Ovary (tissue), 7 donors: ENCODE measurements at regions not wholly inside any gene's neighbourhood (a gene's known extent, or its start where the extent isn't known, plus 50 kb on each side); places are given as distances from the start of the nearest gene placed in this dataset.

Experiments used
- DNase-seq, 5 donors: peaks; one replicate each; pipeline ENCODE4 v3.0.0-alpha.2; 2019 to 2020
- H3K27ac ChIP-seq, 2 donors: fragments of 200-600 bp; one replicate each; pipeline versions ENCODE4 v1.5.1 to v1.8.0; 2019 to 2022
- H3K27me3 ChIP-seq: fragments of 200-600 bp; one replicate; pipeline ENCODE4 v1.8.0; 2022
- H3K36me3 ChIP-seq: fragments of 200-600 bp; sonication (generic); one replicate; pipeline ENCODE4 v1.5.1; 2019
- H3K4me1 ChIP-seq: one replicate; pipeline ENCODE4 v1.8.1; 2013; ENCODE audit warnings: mild to moderate bottlenecking, moderate library complexity; ENCODE audit not compliant: insufficient read depth
- H3K4me3 ChIP-seq: fragments of 200-600 bp; sonication (generic); one replicate; pipeline ENCODE4 v1.5.1; 2017
- H3K9me3 ChIP-seq, 2 donors: fragments of 200-600 bp in 1 of 2; sonication (generic) in 1 of 2; one replicate each; pipeline versions ENCODE4 v1.5.1 to v1.8.1; 2013 to 2019; ENCODE audit warnings: mild to moderate bottlenecking in 1 of 2, moderate library complexity in 1 of 2
- CTCF ChIP-seq, 3 donors: fragments of 450-650 bp in 2 of 3; fragments of 200-600 bp in 1 of 3; IDR thresholded peaks; one replicate each; pipeline versions ENCODE4 v1.5.1 to v1.8.0; 2016 to 2022; ENCODE audit warnings: antibody characterized with exemption in 3 of 3, mild to moderate bottlenecking in 1 of 3
- EP300 ChIP-seq: sonication (generic); formaldehyde crosslinking; IDR thresholded peaks from one replicate; pipeline ENCODE4 v1.6.1; 2017; ENCODE audit warnings: antibody characterized with exemption
- POLR2A ChIP-seq: fragments of 450-650 bp; IDR thresholded peaks from one replicate; pipeline ENCODE4 v1.6.1; 2017; ENCODE audit warnings: antibody characterized with exemption, mild to moderate bottlenecking, moderate library complexity
- WGBS, 3 donors: extraction: QIAGEN DNeasy Blood & Tissue Kit in 1 of 3; methylation state at CpG; one replicate each; pipeline versions ENCODE4 v1.1.5 to v1.1.7; 2013 to 2017; 5-methylcytosine and 5-hydroxymethylcytosine counted together
- intact Hi-C, 4 donors: fragments of 100-400 bp; cut with DNase I; formaldehyde crosslinking; loops; one replicate each; pipeline versions ENCODE4 v1.11.0 to v1.15.1; 2022 to 2023
- donor health status: DM: no; HTN: no; CAD: no; lungs with moderate emphysema.
- donor health status: DM: no; HTN: no; CAD: no.
- donor health status: Bipolar disorder and iron deficiency.
- donor health status: DM: no; HTN: no; CAD: no.
- donor health status: DM: yes; HTN: yes; CAD: no.

- Histone ChIP-seq H3K4me1 (no peaks in the 10 kb centered on the region), H3K4me3 (no peak overlapping the region), H3K27me3 (no peaks in the 10 kb centered on the region), H3K9me3 (no peaks in the 10 kb centered on the region), H3K27ac (no peak overlapping the region), H3K36me3 (no peaks in the 10 kb centered on the region)
- TF ChIP-seq EP300 (no peak), POLR2A (no peak), CTCF (IDR thresholded peaks at IDR 0.05) (no peak)
- DNase-seq, result no peak
- intact Hi-C loops, result loop anchor here in 1 of 4 donors (5.0 kb wide), 1 partner anchor 1963 kb away; no protein-coding TSS in a partner anchor
- WGBS, 3 donors, result 91 to 100% (median 98%) methylated on average over 1 of the region's 1 CpG
These were observed 92.1 kb upstream of the FBN2 start for GRCh38 chr5:128630121-128630520.

GRCh38 chr5:128631771-128632170 lies 93.7 kb upstream of the FBN2 start:
- Histone ChIP-seq H3K36me3 (no peaks in the 10 kb centered on the region), H3K9me3 (no peaks in the 10 kb centered on the region), H3K4me3 (no peak overlapping the region), H3K27ac (no peak overlapping the region), H3K27me3 (no peaks in the 10 kb centered on the region), H3K4me1 (no peaks in the 10 kb centered on the region)
- no peak for TF ChIP-seq EP300
- TF ChIP-seq POLR2A, result no peak
- TF ChIP-seq CTCF (IDR thresholded peaks at IDR 0.05), result no peak
- no peak for DNase-seq
- intact Hi-C loops, result loop anchor here in 1 of 4 donors (5.0 kb wide), 1 partner anchor 1964 kb away; no protein-coding TSS in a partner anchor
- WGBS, 3 donors, result 97 to 100% (median 98%) methylated on average over 1 of the region's 1 CpG

- TF ChIP-seq POLR2A (no peak), EP300 (no peak), CTCF (IDR thresholded peaks at IDR 0.05) (no peak)
- Histone ChIP-seq H3K27me3 (no peaks in the 10 kb centered on the region), H3K36me3 (no peaks in the 10 kb centered on the region), H3K9me3 (no peaks in the 10 kb centered on the region), H3K4me3 (no peak overlapping the region), H3K4me1 (no peaks in the 10 kb centered on the region), H3K27ac (no peak overlapping the region)
- intact Hi-C loops, result loop anchor here in 1 of 4 donors (5.0 kb wide), 1 partner anchor 1965 kb away; no protein-coding TSS in a partner anchor
- no peak for DNase-seq
- WGBS, 3 donors, result 82 to 89% (median 86%) methylated on average over 6 of the region's 6 CpGs
These were observed 94.2 kb upstream of the FBN2 start for GRCh38 chr5:128632264-128632663.

GRCh38 chr5:128633901-128634300 lies 95.9 kb upstream of the FBN2 start:
- no peak overlapping the region for H3K4me3 ChIP-seq
- intact Hi-C loops, result loop anchor here in 1 of 4 donors (5.0 kb wide), 1 partner anchor 1967 kb away; no protein-coding TSS in a partner anchor
- H3K4me1 ChIP-seq, result no peaks in the 10 kb centered on the region
- 91 to 92% (median 91%) methylated on average over 3 of the region's 3 CpGs for WGBS, 3 donors
- no peaks in the 10 kb centered on the region for H3K9me3 ChIP-seq
- no peak for TF ChIP-seq POLR2A
- TF ChIP-seq EP300, result no peak
- TF ChIP-seq CTCF (IDR thresholded peaks at IDR 0.05), result no peak
- DNase-seq, result no peak
- H3K27me3 ChIP-seq, result no peaks in the 10 kb centered on the region
- H3K36me3 ChIP-seq, result no peaks in the 10 kb centered on the region
- no peak overlapping the region for H3K27ac ChIP-seq
